RPMI7951 (cell line): ENCODE measurements at regions not wholly inside any gene's neighbourhood (a gene's known extent, or its start where the extent isn't known, plus 50 kb on each side); places are given as distances from the start of the nearest gene placed in this dataset.

Experiments used
- DNase-seq: peaks from one replicate; pipeline ENCODE4 v3.0.0-alpha.2; 2012; ENCODE audit warnings: low read depth

DNA sequence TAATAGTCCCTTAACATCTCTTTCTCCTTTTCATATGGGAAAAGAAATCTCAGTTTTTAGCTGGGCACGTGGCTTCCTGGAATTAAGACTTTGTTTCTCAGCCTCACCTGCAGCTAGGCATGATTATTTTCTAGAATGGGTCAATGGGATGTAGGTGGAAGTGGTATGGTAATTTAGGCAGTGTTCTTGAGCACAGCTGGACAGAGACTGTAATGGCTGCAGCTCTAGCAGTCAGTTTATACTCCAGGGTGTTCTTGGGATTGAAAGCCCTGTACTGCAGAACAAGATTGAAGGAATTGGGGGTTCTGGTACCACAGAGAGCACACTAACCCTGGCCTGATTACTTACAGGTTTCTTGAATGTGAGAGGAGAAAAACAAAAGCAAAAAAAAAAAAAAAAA is 455.9 kb upstream of the ZNF608 start:
- no peak for DNase-seq

DNA sequence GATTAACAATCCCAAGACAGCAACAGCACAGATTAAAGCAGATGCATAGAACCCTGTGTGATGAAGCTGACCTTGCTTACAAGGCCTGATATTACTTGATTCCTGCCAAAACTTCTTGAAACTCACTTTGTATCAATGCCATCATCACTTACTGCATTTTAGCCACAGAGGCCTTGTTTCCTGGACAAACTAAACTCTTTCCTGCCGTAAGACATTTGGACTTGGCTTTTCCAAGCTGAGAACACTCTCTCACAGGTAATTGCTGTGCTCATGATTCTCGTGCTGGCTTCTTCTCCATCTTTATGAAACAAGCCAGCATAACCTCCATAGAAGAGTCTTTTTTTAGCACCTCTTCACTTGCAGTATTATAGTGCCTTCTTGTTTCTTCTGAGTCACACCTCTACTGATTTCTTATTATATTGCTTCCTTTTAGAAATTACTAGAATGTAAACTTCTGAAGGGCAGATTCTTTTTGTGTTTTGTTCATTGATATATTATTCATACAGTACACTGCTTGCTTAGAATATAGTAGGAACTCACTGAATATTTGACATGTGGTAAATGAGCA is 456.5 kb upstream of the ZNF608 start:
- no peak for DNase-seq

DNA sequence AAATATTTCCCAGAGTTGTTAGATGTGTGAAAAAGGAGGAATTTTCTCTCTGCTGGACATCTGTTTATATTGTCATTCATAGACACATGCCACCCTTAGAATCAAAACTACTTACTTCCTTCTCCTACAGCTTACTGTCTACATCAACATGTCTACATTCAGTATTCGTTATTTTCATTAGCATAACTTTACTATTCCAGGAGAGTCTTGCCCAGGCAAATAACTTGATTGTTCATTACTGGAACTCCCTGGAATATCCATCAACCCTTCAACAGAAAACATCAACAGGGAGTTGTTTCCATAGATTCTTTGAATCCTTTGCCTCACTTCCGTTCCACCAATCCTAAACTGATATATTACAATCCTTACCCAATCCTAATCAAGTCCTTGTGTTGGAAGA is 457.5 kb upstream of the ZNF608 start:
- DNase-seq, result no peak

DNA sequence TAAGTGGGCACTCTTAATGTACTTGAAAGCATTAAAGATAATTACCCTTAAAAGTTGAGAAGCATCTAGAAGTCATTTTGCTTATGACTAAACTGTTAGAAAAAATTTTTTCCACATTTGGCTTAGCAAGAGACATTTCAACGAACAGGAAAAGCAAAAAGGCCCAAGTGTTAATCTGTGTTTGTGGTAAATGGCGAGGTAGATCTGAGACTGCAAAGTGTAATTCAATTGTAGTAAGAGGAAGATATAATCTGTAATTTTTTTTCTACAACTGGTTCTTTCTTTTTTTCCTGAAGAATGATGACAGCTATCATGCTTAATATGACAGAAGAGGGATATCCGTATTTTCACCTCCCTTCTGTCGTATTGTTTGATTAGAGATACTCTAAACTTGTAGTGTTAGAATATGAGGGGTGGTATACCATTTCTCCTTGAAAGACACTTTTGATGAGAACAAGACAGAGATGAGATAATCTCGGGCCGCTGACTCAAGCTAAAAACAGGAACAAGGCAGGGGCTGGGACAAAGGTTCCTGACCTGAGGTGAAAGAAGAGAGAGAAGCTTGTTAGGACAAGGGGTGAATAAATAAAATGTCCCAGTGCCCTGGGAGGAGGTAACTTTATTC is 459.3 kb upstream of the ZNF608 start:
- DNase-seq, result no peak

DNA sequence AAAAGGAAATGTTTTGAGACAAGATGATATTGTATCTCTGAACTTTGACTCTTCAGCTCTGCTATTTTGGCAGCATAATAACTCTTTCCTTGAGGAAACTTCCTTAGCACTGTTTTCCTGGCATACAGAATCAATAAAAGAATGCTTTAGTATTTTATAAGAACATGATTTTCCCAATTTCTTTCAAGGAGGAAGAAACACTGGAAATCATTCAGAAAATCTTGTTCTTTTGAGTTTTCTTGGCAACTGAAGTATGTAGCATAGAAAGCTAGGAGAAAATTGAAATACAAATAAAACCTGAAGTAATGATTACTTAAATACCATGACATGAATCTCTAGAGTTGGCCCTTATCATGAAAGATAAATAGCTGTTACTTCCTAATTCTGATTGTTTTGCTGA is 461.4 kb upstream of the ZNF608 start:
- DNase-seq, result no peak

DNA sequence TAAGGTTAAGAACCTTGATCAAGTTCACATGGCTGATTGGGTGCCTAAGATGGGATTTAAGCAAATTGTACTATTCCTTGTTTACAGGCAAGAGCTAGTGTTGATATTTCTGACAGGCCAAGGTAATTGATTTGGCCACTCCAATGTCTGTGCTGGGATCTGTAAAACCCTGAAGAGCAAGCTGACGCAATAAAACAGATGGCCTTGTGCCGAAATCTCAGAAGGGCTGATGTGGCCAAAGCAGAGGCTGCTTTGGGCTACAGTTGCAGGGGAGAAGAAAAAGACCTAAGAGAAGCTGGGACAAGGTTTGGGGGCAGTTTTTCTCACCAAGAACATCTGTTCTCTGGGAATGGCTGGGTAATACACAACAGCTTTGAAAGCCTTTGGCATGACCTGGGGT is 463.2 kb upstream of the ZNF608 start:
- no peak for DNase-seq

DNA sequence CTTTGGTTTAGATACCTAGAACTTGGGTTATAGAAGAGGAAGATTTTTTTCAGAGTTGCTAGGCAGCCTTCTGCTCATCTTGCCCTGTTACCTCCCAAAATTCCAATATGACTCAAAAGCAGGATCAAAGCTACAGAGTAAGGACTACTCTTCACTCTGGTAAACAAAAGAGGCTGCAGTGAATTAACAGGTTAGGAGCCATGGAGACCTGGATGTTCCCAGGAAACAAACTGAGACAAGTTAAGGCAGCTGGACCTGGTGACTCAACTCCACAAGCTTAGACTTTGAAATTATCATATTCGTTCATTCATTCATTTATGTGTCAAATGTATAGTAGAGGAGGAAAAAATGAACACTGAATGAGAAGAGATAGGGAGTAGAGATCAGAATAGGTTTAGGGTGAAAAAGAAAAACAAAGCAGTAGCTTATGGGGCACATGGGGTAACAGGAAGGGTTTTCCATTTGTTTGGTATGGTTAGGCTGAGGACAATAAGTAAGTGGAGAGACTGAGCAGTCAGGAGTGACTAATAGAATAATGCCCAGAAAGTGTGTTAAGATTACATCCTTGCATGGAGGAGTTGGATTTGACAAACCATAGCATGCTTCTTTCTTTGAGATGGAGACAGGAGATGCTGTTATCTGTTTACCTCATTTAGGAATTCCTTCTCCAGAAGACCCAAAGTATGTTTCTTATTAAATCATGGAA is 464.0 kb upstream of the ZNF608 start:
- DNase-seq, result no peak

DNA sequence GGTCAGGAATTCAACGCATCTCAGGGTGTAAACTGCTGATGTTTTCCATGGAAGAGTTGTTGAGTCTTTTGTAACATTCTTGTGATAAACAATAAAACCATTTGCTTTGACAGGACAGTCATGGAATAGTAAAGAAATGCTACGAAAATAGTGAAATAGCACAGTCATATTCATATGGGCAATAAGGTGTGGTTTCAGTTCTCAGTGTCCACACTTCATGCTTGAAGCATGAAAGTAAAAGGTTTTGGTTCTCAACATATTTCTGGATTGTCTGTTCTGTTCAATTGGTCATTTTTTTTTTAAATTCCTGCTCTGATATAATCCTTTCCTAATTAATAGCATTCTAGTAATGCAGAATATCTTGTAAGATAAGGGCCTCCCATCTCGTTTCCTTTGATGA is 467.6 kb upstream of the ZNF608 start:
- no peak for DNase-seq

DNA sequence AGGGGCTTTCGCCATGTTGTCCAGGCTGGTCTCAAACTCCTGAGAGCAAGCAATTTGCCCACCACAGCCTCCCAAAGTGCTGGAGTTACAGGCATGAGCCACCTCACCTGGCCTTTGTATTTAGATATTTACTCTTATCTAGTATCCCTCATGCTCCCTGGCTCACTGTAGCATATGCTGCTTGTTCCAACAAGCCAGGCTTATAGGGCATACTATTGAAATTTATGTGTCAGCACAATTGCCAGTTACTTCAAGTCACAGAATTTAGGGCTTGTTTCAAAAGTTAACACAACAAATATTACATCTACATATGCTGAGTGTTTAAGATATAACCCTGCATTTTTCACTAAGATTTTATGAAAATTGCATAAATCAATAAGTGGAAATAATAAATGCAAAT is 469.2 kb upstream of the ZNF608 start:
- DNase-seq, result no peak

DNA sequence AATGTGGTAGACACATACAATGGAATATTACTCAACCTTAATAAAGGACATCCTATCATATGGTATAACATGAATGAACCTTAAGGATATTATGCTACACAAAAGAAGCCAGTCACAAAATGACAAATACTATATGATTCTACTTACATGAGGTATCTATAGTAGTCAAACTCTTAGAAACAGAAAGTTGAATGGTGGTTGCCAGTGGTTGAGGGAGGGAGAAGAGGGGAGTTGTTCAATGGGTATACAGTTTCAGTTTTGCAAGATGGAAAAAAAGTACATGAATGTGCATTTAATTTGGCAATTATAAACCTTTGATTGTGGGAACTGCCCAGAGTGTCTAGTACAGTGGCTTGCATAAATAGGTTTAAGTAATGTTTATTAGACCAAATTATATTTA is 473.3 kb upstream of the ZNF608 start:
- no peak for DNase-seq

DNA sequence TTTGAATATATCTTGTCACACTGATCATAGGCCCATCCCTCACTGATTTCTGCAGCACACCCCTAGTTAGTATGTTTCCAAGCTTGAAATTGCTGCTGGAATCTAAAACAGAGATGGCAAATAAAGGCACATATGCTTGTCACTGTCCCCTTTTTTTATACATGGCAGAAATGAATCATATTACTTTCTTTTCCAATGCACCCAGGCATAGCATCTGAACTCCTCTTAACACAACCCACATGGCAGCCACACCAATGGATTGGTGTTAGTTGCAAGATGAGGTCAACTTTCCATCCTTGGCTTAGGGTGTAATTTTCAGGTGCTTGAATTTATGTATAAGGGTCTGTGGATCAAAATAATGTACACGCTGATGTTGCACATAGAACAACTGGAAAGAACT is 473.8 kb upstream of the ZNF608 start:
- no peak for DNase-seq

DNA sequence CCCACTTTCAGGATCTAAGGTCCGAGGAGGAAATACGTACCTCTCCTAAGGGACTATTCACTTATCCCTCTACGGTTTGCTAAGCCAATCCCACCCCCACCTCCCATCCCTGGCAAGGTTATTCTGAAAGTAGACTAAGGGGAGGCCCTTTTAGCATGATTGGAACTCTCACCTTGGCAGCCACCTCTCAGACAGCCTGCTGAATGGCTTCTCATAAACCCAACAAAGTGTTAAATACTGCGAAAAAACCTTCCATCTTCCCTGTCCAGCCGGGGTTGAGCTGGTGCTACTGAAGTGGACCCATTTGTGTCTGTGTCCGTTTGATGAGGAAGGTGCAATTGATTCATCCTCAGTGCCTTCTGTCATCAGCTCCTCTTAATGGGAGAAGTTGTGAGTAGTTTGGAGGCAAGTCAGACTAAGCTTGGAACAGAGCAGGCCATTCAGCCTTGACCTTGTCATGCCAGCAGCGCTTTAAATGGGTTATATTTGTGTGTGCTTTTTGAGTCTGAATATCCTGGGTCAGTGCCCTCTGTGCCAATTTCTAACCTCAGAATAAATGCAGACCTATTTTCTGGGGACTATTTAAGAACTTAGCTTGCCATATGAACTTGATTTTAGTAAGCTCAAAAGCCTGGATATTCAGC is 476.3 kb upstream of the ZNF608 start:
- no peak for DNase-seq

DNA sequence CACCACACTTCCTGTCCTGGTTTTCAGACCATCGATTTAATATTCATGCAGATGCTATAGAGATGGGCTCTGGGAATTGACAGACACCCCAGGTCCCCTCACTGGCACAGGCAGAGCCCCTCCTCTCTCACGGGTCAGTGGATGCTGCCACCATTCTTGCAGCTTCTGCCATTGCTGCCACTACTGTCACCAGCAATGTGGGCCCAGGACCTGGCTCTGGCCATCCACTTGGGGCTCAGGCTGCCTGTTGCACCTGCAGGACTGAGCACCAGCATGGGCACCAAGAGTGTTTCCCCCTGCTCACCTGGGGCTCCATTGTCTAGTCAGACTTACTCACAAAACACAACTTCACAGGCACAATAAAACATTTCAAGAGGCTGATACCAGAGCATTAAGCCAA is 479.0 kb upstream of the ZNF608 start:
- DNase-seq, result no peak

DNA sequence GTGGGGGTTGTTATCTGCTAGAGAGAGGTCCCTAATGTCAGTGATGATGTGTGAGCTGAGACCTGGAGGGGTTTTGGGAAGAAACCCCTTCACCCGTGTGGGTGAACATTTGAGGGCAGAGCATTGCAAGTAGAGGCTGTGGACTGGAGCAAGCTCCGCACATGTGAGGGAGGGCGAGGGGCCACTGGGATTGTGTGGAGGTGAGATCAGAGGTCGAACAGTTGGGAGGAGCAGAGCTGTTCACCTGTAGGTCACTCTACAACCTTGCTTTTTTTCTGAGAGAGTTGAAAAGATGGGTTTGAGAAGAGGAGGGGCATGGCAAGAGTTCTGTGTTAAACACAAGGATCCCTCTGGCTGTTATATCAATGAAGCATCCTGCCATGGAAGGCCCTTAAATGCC is 480.4 kb upstream of the ZNF608 start:
- DNase-seq, result no peak

DNA sequence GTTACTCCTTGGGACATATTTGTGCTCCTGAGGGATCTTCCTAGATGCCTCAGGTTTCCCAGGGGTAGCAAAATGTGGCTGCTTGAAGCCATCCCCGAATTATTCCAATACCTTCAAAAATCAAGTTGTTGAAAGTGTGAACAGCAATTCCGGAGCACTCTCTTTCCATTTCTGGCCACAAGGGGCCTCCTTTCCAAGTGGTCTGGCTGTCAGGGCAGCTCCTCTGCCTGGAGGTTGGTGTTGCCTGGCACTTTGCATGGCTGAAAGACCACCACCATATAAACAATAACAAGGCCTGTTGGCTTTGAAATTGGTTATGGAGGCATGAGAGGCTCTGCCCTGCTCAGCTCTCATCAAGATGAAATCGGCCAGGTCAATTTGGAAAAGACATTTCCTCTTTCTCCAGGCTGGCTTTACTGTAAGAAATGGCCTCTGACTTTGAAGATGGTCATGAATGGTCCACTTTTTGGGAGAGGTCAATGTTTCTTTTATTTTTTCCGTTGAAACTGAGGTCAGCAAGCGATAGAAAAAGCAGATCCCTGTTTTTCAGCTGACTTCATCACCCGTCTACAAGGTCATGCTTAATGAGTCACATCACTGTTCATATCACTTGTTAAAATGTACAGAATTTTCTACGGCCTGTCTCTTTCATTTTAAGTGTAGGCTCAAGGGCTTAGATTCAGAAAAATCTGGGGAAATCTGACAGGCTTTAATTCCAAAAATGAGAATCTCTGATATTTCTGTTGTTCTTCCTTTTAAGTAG is 481.1 kb upstream of the ZNF608 start:
- DNase-seq, result peak; percentile 56

DNA sequence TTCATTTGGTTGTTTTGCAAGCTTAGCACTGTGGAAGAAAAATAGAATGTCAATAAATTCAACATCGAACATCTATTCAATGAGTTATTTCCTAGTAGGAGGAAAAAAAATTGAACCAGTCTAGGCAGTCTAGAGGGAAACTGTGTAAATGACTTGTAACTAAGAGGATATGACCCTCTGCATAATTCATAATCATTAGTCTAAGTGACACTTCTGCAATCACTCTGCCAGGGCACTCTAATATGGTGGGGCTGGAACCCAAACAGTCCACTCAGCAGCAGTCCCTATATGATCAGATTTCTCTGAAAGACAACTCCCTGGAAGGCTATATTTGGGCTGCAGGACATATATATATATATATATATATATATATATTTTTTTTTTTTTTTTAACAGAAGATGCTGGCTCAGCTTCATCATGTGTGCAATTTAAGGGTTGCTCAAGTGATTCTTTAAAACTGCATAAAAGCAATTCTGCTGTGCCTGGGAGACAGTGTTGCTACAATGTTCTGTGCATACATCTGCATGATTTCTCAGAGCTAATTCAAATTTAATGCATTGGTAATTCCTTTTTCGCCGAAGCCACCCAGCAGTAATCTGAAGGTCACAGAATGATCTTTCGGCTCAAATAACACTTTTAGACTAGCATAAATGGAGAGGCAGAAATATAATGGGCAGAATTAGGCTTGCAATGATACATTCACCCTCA is 482.1 kb upstream of the ZNF608 start:
- no peak for DNase-seq

DNA sequence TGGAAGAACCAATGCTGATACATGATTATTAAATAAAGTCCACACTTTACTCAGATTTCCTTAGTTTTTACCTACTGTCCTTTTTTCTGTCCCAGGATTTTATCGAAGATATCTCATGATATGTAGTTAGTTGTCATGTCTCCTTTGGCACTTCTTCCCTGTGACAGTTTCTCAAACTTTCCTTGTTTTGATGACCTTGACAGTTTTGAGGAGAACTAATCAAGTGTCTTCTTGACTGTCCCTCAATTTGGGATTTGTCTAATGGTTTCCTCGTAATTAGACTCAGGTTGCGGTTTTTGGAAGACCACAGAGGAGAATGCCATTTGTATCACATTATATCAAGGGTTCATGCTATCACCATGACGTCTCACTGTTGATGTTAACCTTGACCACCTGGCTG is 483.1 kb upstream of the ZNF608 start:
- no peak for DNase-seq

DNA sequence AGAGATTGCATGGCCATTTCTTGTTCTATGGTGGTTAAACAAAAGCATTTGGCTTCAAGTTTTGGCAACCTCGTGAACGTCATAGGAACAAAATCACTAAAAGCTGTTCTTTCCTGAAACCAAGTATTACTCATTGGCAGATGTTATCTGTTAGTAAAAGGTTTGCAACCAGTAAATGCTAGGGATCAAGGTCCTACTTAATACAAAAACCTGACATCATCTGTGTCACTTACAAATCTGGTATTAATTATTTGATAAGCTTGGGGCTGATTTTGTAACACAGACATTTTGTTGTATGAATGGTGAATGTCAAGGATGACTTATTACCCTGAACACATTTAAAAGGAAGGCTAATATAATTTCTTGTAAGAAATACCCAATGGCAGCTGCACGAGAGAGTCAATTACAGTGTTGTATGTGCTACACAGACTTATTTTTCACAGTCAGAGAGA is 486.4 kb upstream of the ZNF608 start:
- DNase-seq, result peak; percentile 94

DNA sequence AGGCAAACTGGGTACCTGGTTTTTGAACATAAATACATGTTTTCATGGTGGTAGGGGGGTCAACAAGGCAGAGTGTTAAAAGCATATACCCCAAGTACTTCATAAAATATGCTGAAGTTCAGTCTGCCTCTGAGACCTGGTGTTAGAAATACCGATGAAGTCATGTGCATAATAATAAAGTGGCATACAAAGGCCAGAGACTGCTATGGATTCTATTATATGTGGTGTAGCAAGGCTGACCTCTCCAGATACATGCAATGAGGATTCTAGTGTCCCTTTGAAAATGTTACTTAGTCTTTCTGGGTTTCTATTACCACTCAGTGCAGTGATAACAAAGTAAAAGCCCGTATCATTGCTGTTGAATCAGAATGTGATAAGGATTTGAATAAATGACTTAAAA is 487.5 kb upstream of the ZNF608 start:
- no peak for DNase-seq

DNA sequence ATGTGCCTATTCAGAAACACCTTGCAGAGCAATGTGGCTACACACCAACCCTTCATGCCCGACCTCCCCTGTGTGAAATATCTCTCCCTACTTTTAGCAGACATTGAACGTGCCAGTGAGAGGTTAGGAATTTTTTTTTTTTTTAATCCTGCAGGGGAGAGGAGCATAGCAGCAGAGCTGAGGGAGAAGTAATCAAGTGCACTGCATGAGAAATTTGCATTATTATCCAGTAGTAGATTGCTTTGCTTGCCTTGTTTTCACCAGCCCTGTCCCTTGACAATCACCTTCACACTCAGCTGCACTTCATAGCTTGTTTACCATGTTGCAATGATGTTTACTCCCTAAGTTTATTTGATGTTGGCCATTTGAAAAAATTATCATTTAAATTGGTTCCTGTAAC is 489.6 kb upstream of the ZNF608 start:
- DNase-seq, result no peak

DNA sequence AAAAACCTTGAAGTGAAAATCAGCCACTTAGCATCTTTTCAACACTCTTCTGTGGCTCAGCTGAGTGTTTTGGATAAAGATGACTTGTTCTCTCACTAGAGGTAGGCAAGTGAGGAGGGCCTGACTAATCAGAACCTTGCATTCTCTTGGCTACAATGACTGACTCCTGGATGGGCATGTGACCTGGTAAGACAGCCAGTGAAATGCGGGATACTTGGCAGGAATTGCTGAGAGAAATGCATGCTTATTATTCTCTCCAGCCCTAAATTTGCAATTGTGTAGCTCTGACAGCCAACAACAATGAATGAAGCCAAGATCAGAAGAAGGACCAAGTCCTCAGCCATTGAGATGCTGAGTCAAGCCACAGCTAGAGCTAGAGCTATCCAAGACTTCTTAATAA is 490.5 kb upstream of the ZNF608 start:
- DNase-seq, result no peak

DNA sequence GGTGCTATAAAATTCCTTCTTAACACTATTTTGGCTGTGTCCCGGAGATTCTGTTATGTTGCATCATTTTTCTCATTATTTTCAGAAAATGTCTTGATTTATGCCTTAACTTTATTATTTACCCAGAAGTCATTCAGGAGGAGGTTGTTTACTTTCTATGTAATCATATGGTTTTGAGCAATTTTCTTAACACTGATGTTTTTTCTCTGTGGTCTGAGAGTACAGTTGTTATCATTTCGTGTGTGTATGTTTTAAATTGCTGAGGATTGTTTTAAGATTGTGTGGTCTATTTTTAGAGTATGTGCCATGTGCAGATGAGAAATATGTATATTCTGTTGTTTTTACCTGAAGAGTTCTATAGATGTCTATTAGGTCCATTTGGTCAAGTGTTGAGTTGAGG is 498.1 kb upstream of the ZNF608 start:
- no peak for DNase-seq
